ENCODE measurements at regions not wholly inside any gene's neighbourhood (a gene's known extent, or its start where the extent isn't known, plus 50 kb on each side); places are given as distances from the start of the nearest gene placed in this dataset.

DNA sequence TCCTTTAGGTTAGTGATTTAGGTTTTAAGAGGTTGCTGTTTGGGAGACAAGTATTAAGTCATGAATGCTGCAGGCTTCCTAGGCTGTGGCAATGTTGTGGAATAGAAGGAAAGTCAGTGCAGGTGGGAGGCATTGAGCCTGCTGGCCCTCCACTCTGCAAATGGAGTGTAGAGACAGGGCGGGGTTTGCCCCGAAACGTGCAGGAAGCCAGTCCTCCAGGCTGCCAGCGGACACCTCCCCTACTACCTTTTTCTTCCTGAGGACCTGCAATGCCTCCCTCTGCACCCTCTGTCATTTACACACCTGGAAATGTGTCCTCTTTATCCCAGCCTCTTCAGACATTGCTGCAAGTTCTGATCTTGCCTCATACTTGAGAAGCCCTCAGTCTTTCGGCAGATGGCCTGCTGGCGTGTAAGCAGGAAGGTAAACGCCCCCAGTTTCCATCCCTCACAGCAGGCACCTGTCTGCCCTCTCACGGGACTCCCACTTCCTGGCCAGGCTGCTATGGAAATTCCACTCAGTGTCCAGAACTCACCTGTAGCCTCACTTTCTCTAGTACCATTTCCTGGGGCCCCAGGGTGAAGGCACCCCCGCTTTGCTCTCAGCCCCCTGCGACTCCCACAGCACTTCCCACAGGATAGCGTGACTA, 81.6 kb upstream of the BOD1 start:
- no peak for TF ChIP-seq ZNF341 (tag by site-specific recombination; IDR thresholded peaks at IDR 0.05; ENCODE audit: low read depth)
- TF ChIP-seq, protein P1, sequence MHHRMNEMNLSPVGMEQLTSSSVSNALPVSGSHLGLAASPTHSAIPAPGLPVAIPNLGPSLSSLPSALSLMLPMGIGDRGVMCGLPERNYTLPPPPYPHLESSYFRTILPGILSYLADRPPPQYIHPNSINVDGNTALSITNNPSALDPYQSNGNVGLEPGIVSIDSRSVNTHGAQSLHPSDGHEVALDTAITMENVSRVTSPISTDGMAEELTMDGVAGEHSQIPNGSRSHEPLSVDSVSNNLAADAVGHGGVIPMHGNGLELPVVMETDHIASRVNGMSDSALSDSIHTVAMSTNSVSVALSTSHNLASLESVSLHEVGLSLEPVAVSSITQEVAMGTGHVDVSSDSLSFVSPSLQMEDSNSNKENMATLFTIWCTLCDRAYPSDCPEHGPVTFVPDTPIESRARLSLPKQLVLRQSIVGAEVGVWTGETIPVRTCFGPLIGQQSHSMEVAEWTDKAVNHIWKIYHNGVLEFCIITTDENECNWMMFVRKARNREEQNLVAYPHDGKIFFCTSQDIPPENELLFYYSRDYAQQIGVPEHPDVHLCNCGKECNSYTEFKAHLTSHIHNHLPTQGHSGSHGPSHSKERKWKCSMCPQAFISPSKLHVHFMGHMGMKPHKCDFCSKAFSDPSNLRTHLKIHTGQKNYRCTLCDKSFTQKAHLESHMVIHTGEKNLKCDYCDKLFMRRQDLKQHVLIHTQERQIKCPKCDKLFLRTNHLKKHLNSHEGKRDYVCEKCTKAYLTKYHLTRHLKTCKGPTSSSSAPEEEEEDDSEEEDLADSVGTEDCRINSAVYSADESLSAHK (tag by site-specific recombination; IDR thresholded peaks at IDR 0.05): no peak
- TF ChIP-seq, protein P2, sequence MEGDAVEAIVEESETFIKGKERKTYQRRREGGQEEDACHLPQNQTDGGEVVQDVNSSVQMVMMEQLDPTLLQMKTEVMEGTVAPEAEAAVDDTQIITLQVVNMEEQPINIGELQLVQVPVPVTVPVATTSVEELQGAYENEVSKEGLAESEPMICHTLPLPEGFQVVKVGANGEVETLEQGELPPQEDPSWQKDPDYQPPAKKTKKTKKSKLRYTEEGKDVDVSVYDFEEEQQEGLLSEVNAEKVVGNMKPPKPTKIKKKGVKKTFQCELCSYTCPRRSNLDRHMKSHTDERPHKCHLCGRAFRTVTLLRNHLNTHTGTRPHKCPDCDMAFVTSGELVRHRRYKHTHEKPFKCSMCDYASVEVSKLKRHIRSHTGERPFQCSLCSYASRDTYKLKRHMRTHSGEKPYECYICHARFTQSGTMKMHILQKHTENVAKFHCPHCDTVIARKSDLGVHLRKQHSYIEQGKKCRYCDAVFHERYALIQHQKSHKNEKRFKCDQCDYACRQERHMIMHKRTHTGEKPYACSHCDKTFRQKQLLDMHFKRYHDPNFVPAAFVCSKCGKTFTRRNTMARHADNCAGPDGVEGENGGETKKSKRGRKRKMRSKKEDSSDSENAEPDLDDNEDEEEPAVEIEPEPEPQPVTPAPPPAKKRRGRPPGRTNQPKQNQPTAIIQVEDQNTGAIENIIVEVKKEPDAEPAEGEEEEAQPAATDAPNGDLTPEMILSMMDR (tag by site-specific recombination; IDR thresholded peaks at IDR 0.05): no peak
- TF ChIP-seq, protein P3, sequence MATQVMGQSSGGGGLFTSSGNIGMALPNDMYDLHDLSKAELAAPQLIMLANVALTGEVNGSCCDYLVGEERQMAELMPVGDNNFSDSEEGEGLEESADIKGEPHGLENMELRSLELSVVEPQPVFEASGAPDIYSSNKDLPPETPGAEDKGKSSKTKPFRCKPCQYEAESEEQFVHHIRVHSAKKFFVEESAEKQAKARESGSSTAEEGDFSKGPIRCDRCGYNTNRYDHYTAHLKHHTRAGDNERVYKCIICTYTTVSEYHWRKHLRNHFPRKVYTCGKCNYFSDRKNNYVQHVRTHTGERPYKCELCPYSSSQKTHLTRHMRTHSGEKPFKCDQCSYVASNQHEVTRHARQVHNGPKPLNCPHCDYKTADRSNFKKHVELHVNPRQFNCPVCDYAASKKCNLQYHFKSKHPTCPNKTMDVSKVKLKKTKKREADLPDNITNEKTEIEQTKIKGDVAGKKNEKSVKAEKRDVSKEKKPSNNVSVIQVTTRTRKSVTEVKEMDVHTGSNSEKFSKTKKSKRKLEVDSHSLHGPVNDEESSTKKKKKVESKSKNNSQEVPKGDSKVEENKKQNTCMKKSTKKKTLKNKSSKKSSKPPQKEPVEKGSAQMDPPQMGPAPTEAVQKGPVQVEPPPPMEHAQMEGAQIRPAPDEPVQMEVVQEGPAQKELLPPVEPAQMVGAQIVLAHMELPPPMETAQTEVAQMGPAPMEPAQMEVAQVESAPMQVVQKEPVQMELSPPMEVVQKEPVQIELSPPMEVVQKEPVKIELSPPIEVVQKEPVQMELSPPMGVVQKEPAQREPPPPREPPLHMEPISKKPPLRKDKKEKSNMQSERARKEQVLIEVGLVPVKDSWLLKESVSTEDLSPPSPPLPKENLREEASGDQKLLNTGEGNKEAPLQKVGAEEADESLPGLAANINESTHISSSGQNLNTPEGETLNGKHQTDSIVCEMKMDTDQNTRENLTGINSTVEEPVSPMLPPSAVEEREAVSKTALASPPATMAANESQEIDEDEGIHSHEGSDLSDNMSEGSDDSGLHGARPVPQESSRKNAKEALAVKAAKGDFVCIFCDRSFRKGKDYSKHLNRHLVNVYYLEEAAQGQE (tag by site-specific recombination; IDR thresholded peaks at IDR 0.05): no peak
- TF ChIP-seq ZFP37 (tag by site-specific recombination; IDR thresholded peaks at IDR 0.05): no peak
- no peak for TF ChIP-seq ZNF302 (tag by site-specific recombination; IDR thresholded peaks at IDR 0.05; ENCODE audit: low read depth)
- no peak for TF ChIP-seq ZNF23 (tag by site-specific recombination; IDR thresholded peaks at IDR 0.05; ENCODE audit: borderline replicate concordance)
- no peak for TF ChIP-seq FEZF1 (tag by site-specific recombination; IDR thresholded peaks at IDR 0.05)

Data from HEK293 (cell line).